Prostate gland (tissue), 2 donors: ENCODE measurements at regions not wholly inside any gene's neighbourhood (a gene's known extent, or its start where the extent isn't known, plus 50 kb on each side); places are given as distances from the start of the nearest gene placed in this dataset.

Source experiments
- DNase-seq: peaks from one replicate; pipeline ENCODE4 v3.0.0-alpha.2; 2019; ENCODE audit warnings: low spot score
- H3K27ac ChIP-seq, 2 donors: fragments of 200-600 bp; sonication (generic); 2 replicates each; pipeline ENCODE4 v1.5.1; 2017 to 2019
- H3K27me3 ChIP-seq: fragments of 200-600 bp; sonication (generic); replicated peaks from 2 replicates; pipeline ENCODE4 v1.5.1; 2019; ENCODE audit not compliant: insufficient read depth
- H3K36me3 ChIP-seq, 2 donors: fragments of 200-600 bp; sonication (generic); 1 replicate in 1 of 2; 2 replicates in 1 of 2; pipeline versions ENCODE4 v1.5.1 to v1.8.1; 2017 to 2019
- H3K4me1 ChIP-seq: fragments of 200-600 bp; sonication (generic); replicated peaks from 2 replicates; pipeline ENCODE4 v1.5.1; 2019
- H3K4me3 ChIP-seq, 2 donors: fragments of 200-600 bp; sonication (generic); 2 replicates each; pipeline ENCODE4 v1.5.1; 2017 to 2019
- H3K9me3 ChIP-seq: fragments of 200-600 bp; sonication (generic); 2 replicates; pipeline ENCODE4 v1.5.1; 2017
- CTCF ChIP-seq, 4 experiments: fragments of 200-600 bp in 2 of 4; fragments of 450-650 bp in 2 of 4; sonication (generic) in 2 of 4; IDR thresholded peaks; 1 replicate in 3 of 4; 2 replicates in 1 of 4; pipeline ENCODE4 v1.5.1; 2016 to 2019; ENCODE audit warnings: antibody characterized with exemption in 4 of 4, mild to moderate bottlenecking in 2 of 4, moderate library complexity in 2 of 4
- POLR2A ChIP-seq: fragments of 450-650 bp; IDR thresholded peaks from one replicate; pipeline ENCODE4 v1.6.1; 2016; ENCODE audit warnings: antibody characterized with exemption, mild to moderate bottlenecking
- POLR2AphosphoS5 ChIP-seq: sonication (generic); formaldehyde crosslinking; IDR thresholded peaks from one replicate; pipeline ENCODE4 v1.6.1; 2017; ENCODE audit warnings: antibody characterized with exemption
- WGBS: methylation state at CpG from one replicate; pipeline ENCODE4 v1.1.5; 2018; 5-methylcytosine and 5-hydroxymethylcytosine counted together
- intact Hi-C: fragments of 100-400 bp; cut with DNase I; formaldehyde crosslinking; loops from one replicate; pipeline ENCODE4 v1.14.2; 2022

GRCh38 chr1:209397910-209398309, 185.6 kb upstream of the CAMK1G start:
- peak overlapping the region; percentile 28 to 60 for H3K27ac ChIP-seq
- H3K36me3 ChIP-seq: no peaks in the 10 kb centered on the region
- no peaks in the 10 kb centered on the region for H3K9me3 ChIP-seq
- no peaks in the 10 kb centered on the region for H3K4me1 ChIP-seq
- DNase-seq: no peak
- no peak for TF ChIP-seq POLR2A
- TF ChIP-seq POLR2AphosphoS5: no peak
- intact Hi-C loops: no loop called here
- no peak overlapping the region for H3K4me3 ChIP-seq
- no peaks in the 10 kb centered on the region for H3K27me3 ChIP-seq
- WGBS: 66% methylated on average over 3 of the region's 3 CpGs

- no peak for TF ChIP-seq POLR2A
- TF ChIP-seq CTCF (IDR thresholded peaks at IDR 0.05): no peak
- TF ChIP-seq POLR2AphosphoS5: peak; percentile 77
- 29% methylated on average over 5 of the region's 5 CpGs for WGBS
- Histone ChIP-seq H3K9me3 (no peaks in the 10 kb centered on the region), H3K4me1 (no peaks in the 10 kb centered on the region), H3K36me3 (no peaks in the 10 kb centered on the region), H3K27ac (peak overlapping the region; percentile 30 to 60), H3K4me3 (no peak overlapping the region), H3K27me3 (no peaks in the 10 kb centered on the region)
- intact Hi-C loops: no loop called here
- peak; percentile 74 for DNase-seq
These were observed 185.1 kb upstream of the CAMK1G start for GRCh38 chr1:209398313-209398991.

GRCh38 chr1:209399800-209400199, 183.7 kb upstream of the CAMK1G start:
- intact Hi-C loops: no loop called here
- Histone ChIP-seq H3K4me3 (no peak overlapping the region), H3K9me3 (no peaks in the 10 kb centered on the region), H3K27ac (peak overlapping the region in 1 of 2 donors; percentile 60), H3K4me1 (no peaks in the 10 kb centered on the region), H3K36me3 (no peaks in the 10 kb centered on the region), H3K27me3 (no peaks in the 10 kb centered on the region)
- DNase-seq: no peak
- no peak for TF ChIP-seq CTCF (IDR thresholded peaks at IDR 0.05)
- no peak for TF ChIP-seq POLR2A
- no peak for TF ChIP-seq POLR2AphosphoS5
- WGBS: 90% methylated on average over 1 of the region's 1 CpG

- no peak for TF ChIP-seq POLR2A
- no peak for TF ChIP-seq POLR2AphosphoS5
- TF ChIP-seq CTCF (IDR thresholded peaks at IDR 0.05): no peak
- 91% methylated on average over 7 of the region's 7 CpGs for WGBS
- H3K9me3 ChIP-seq: no peaks in the 10 kb centered on the region
- H3K36me3 ChIP-seq: no peaks in the 10 kb centered on the region
- H3K27ac ChIP-seq: no peak overlapping the region
- H3K4me3 ChIP-seq: no peak overlapping the region
- DNase-seq: no peak
- intact Hi-C loops: no loop called here
- H3K27me3 ChIP-seq: no peaks in the 10 kb centered on the region
- H3K4me1 ChIP-seq: no peaks in the 10 kb centered on the region
These were observed 182.9 kb upstream of the CAMK1G start for GRCh38 chr1:209400351-209401220.

GRCh38 chr1:209402697-209403096, 180.8 kb upstream of the CAMK1G start:
- intact Hi-C loops: no loop called here
- no peak for DNase-seq
- Histone ChIP-seq H3K4me3 (no peak overlapping the region), H3K4me1 (no peaks in the 10 kb centered on the region), H3K36me3 (no peaks in the 10 kb centered on the region), H3K27me3 (no peaks in the 10 kb centered on the region), H3K27ac (no peak overlapping the region), H3K9me3 (no peaks in the 10 kb centered on the region)
- WGBS: 84% methylated on average over 2 of the region's 2 CpGs
- TF ChIP-seq CTCF (IDR thresholded peaks at IDR 0.05): no peak
- TF ChIP-seq POLR2AphosphoS5: no peak
